Duodenal mucosa (tissue), 2 donors: ENCODE measurements at regions not wholly inside any gene's neighbourhood (a gene's known extent, or its start where the extent isn't known, plus 50 kb on each side); places are given as distances from the start of the nearest gene placed in this dataset.

ENCODE experiments used
- H3K27ac ChIP-seq: one replicate; pipeline ENCODE4 v1.7.0; 2013; ENCODE audit warnings: low read depth, low read length
- H3K27me3 ChIP-seq, 2 donors: one replicate each; pipeline ENCODE4 v1.7.0; 2013; ENCODE audit warnings: low read length in 2 of 2, control low read depth in 1 of 2; ENCODE audit not compliant: insufficient read depth in 2 of 2, control insufficient read depth in 1 of 2
- H3K36me3 ChIP-seq, 2 donors: one replicate each; pipeline ENCODE4 v1.7.0; 2013; ENCODE audit warnings: low read length in 2 of 2, control low read depth in 1 of 2; ENCODE audit not compliant: insufficient read depth in 2 of 2, control insufficient read depth in 1 of 2
- H3K4me1 ChIP-seq, 2 donors: one replicate each; pipeline ENCODE4 v1.7.0; 2013; ENCODE audit warnings: low read length in 2 of 2, control low read depth in 1 of 2; ENCODE audit not compliant: insufficient read depth in 2 of 2, control insufficient read depth in 1 of 2
- H3K4me3 ChIP-seq, 2 donors: one replicate each; pipeline ENCODE4 v1.7.0; 2013; ENCODE audit warnings: low read length in 2 of 2, low read depth in 1 of 2
- H3K9ac ChIP-seq, 2 donors: one replicate each; pipeline ENCODE4 v1.7.0; 2013; ENCODE audit warnings: low read length in 2 of 2, low read depth in 1 of 2
- H3K9me3 ChIP-seq, 2 donors: one replicate each; pipeline ENCODE4 v1.7.0; 2013; ENCODE audit warnings: low read length in 2 of 2, control low read depth in 1 of 2; ENCODE audit not compliant: control insufficient read depth in 1 of 2

GRCh38 chr2:149931486-149931885 lies 343.9 kb upstream of the MMADHC start:
- H3K4me3 ChIP-seq = no peak overlapping the region
- H3K4me1 ChIP-seq = no peaks in the 10 kb centered on the region
- H3K27me3 ChIP-seq = no peaks in the 10 kb centered on the region
- no peak overlapping the region for H3K27ac ChIP-seq
- no peaks in the 10 kb centered on the region for H3K9me3 ChIP-seq
- H3K9ac ChIP-seq = no peak overlapping the region
- H3K36me3 ChIP-seq = no peaks in the 10 kb centered on the region

GRCh38 chr2:149928011-149928410 lies 340.4 kb upstream of the MMADHC start:
- Histone ChIP-seq H3K9me3 (no peaks in the 10 kb centered on the region), H3K4me1 (no peaks in the 10 kb centered on the region), H3K36me3 (no peaks in the 10 kb centered on the region), H3K27me3 (no peaks in the 10 kb centered on the region), H3K27ac (no peak overlapping the region), H3K9ac (no peak overlapping the region), H3K4me3 (no peak overlapping the region)

- Histone ChIP-seq H3K27me3 (no peaks in the 10 kb centered on the region), H3K9ac (no peak overlapping the region), H3K9me3 (no peaks in the 10 kb centered on the region), H3K4me3 (no peak overlapping the region), H3K36me3 (no peaks in the 10 kb centered on the region), H3K27ac (no peak overlapping the region), H3K4me1 (no peaks in the 10 kb centered on the region)
Measured at GRCh38 chr2:149926149-149926548, 338.6 kb upstream of the MMADHC start.

GRCh38 chr2:149924549-149925213 lies 337.1 kb upstream of the MMADHC start:
- Histone ChIP-seq H3K4me1 (no peaks in the 10 kb centered on the region), H3K9me3 (no peaks in the 10 kb centered on the region), H3K27me3 (no peaks in the 10 kb centered on the region), H3K27ac (no peak overlapping the region), H3K36me3 (no peaks in the 10 kb centered on the region), H3K9ac (no peak overlapping the region), H3K4me3 (no peak overlapping the region)

- no peak overlapping the region for H3K9ac ChIP-seq
- H3K4me1 ChIP-seq = no peaks in the 10 kb centered on the region
- no peak overlapping the region for H3K27ac ChIP-seq
- H3K36me3 ChIP-seq = no peaks in the 10 kb centered on the region
- no peaks in the 10 kb centered on the region for H3K27me3 ChIP-seq
- no peaks in the 10 kb centered on the region for H3K9me3 ChIP-seq
- no peak overlapping the region for H3K4me3 ChIP-seq
Measured at GRCh38 chr2:149924028-149924427, 336.5 kb upstream of the MMADHC start.

- no peaks in the 10 kb centered on the region for H3K27me3 ChIP-seq
- no peak overlapping the region for H3K9ac ChIP-seq
Measured at GRCh38 chr2:149921911-149922616, 334.5 kb upstream of the MMADHC start.

GRCh38 chr2:149920389-149920788 lies 332.8 kb upstream of the MMADHC start:
- no peak overlapping the region for H3K4me3 ChIP-seq
- no peaks in the 10 kb centered on the region for H3K4me1 ChIP-seq
- no peaks in the 10 kb centered on the region for H3K9me3 ChIP-seq
- no peaks in the 10 kb centered on the region for H3K36me3 ChIP-seq
- no peak overlapping the region for H3K27ac ChIP-seq
- no peak overlapping the region for H3K9ac ChIP-seq
- H3K27me3 ChIP-seq = no peaks in the 10 kb centered on the region

More at GRCh38 chr2:149921911-149922616, 334.5 kb upstream of the MMADHC start:
- Histone ChIP-seq H3K4me3 (no peak overlapping the region), H3K9me3 (no peaks in the 10 kb centered on the region), H3K4me1 (no peaks in the 10 kb centered on the region), H3K27ac (no peak overlapping the region), H3K36me3 (no peaks in the 10 kb centered on the region)

- Histone ChIP-seq H3K27me3 (no peaks in the 10 kb centered on the region), H3K36me3 (no peaks in the 10 kb centered on the region), H3K4me3 (no peak overlapping the region), H3K9me3 (no peaks in the 10 kb centered on the region), H3K9ac (no peak overlapping the region), H3K4me1 (no peaks in the 10 kb centered on the region), H3K27ac (no peak overlapping the region)
Measured at GRCh38 chr2:149915151-149915550, 327.6 kb upstream of the MMADHC start.

GRCh38 chr2:149908726-149909683 lies 321.4 kb upstream of the MMADHC start:
- H3K4me3 ChIP-seq = no peak overlapping the region
- H3K27ac ChIP-seq = no peak overlapping the region
- H3K9me3 ChIP-seq = no peaks in the 10 kb centered on the region
- no peaks in the 10 kb centered on the region for H3K27me3 ChIP-seq
- no peak overlapping the region for H3K9ac ChIP-seq
- H3K4me1 ChIP-seq = no peaks in the 10 kb centered on the region
- no peaks in the 10 kb centered on the region for H3K36me3 ChIP-seq

GRCh38 chr2:149906886-149907285 lies 319.3 kb upstream of the MMADHC start:
- no peak overlapping the region for H3K4me3 ChIP-seq
- H3K9ac ChIP-seq = no peak overlapping the region
- H3K36me3 ChIP-seq = no peaks in the 10 kb centered on the region
- H3K27ac ChIP-seq = no peak overlapping the region
- no peaks in the 10 kb centered on the region for H3K27me3 ChIP-seq
- H3K9me3 ChIP-seq = no peaks in the 10 kb centered on the region
- H3K4me1 ChIP-seq = no peaks in the 10 kb centered on the region
